ENCODE measurements at regions not wholly inside any gene's neighbourhood (a gene's known extent, or its start where the extent isn't known, plus 50 kb on each side); places are given as distances from the start of the nearest gene placed in this dataset.

DNA sequence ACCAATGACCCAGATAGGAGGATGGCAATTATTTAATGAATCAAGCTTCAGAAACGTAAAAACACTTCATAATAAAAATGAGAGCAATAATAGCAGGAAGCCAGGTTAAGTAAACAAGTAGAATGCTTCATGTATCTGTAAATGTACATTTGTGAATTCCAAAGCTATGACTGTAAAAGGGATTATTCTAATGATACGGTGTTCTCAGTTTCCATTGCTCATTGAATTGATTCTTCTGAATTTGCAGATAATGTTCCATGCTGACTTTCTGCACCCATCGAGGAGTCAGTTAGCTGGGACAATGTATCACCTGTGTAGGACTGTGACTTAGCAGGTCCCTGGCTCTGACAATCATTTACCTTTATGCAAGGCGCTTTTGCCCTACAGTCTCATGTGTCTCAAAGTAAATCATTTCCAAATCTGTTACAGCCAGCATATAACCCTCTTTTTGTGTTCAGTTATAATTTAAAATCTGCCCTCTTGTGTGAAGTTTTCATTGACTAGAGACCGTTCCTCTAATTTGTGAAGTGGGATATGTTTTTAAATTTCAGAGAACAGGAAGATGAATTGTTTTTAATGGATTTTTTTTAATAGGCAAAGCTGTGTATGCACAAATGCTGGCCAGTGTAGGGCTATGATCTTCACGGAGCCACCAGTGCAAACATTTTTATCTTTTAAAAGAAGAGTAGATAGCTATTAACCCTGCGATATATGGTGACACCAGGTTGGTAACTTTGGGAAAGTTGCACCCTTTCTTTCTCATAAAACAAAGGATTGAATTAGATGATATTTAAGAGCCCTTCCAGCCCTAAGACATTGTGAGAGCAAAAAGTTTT lies 267.1 kb downstream of the KLF5 start:
- DNase-seq (ENCODE audit: low read depth), result no peak
- no peak for TF ChIP-seq CTCF (IDR thresholded peaks at IDR 0.05; ENCODE audit: control insufficient read depth, insufficient read depth, low read depth, low read length, missing control alignments)
- no peak overlapping the region for H3K4me3 ChIP-seq (ENCODE audit: control insufficient read depth, low read depth, low read length)

DNA sequence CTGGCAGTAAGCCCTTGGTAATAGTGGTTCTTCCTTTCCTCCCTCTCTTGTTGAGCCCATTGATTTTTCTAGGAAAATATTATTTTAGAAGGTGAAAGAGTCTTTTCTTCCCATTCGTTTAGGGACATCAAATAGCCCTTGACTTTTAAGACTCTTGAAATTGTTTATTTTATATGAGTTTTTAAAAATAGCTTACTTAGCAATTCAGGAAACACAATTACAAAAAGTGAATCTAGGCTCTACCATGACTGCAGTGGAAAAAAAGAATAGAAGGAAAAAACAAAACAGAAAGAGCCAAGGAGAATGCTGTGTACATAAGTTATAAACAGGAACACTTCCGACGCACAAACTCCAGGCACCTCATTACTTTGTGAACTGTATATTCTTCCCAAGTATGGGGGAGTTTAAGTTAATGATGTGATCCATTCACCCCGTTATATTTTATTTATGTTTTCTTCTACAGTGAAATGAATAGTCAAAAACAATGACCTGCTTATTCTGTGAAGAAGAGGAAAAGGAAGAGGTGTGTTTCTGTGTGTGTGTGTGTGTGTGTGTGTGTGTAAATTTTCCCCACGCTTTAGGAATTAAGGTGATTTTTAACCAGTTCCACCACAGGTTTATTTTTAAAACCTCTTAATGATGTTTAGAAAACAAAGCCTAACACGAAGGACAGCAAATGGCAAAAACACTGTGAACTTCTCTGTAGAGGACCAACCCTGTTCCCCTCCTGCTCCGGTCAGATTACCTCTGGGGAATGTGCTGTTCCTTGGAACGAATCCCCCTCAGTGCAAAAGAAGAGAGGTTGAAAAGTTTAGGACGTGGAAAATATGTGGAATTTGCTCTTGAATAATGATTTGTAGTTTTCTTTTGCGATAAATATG lies 266.3 kb downstream of the KLF5 start:
- DNase-seq (ENCODE audit: low read depth), result no peak
- H3K4me3 ChIP-seq (ENCODE audit: control insufficient read depth, low read depth, low read length), result no peak overlapping the region
- TF ChIP-seq CTCF (IDR thresholded peaks at IDR 0.05; ENCODE audit: control insufficient read depth, insufficient read depth, low read depth, low read length, missing control alignments), result no peak

- no peak for TF ChIP-seq CTCF (IDR thresholded peaks at IDR 0.05; ENCODE audit: control insufficient read depth, insufficient read depth, low read depth, low read length, missing control alignments)
- DNase-seq (ENCODE audit: low read depth), result no peak
- H3K4me3 ChIP-seq (ENCODE audit: control insufficient read depth, low read depth, low read length), result no peak overlapping the region
Measured at GRCh38 chr13:73323615-73324014, 264.8 kb downstream of the KLF5 start.

- no peak for DNase-seq (ENCODE audit: low read depth)
- TF ChIP-seq CTCF (IDR thresholded peaks at IDR 0.05; ENCODE audit: control insufficient read depth, insufficient read depth, low read depth, low read length, missing control alignments), result no peak
- H3K4me3 ChIP-seq (ENCODE audit: control insufficient read depth, low read depth, low read length), result no peak overlapping the region
Measured at GRCh38 chr13:73321043-73321442, 262.2 kb downstream of the KLF5 start.

DNA sequence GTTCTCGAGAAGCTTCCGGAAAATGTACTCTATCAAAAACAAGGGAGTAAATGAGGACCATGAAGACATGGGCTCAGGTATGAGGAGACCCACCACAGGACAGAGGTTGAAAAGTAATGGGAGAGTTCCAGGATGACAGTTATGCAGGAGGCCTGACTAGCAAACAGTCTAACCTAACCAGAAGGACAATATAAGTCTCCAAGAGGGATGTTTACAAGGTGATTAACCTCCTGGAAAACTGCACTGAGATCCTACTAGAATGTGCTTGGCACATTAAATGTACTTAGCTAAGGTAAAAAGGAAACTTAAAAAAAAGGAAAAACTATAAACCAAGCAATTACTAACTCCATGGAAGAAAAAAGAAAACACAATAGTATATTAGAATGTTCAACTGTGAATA lies 258.3 kb downstream of the KLF5 start:
- no peak for TF ChIP-seq CTCF (IDR thresholded peaks at IDR 0.05; ENCODE audit: control insufficient read depth, insufficient read depth, low read depth, low read length, missing control alignments)

DNA sequence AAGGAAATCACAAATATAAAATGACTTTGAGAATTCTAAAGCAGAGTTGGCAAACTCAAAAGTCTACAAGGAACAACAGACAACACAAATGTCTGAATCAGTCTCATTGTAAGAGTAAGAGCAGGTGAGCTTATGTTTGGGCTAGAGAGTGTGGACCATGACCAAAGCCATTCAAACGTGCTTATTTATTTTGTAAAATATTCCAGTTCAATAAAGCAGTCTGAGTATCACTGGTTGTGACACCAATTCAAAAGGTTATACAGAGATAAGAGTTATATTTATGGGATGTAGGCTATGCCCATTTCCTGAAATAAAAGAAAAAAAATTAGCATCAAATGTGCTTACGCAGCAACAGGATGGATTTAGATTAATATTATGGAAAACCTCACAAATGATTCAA lies 251.6 kb downstream of the KLF5 start:
- TF ChIP-seq CTCF (IDR thresholded peaks at IDR 0.05; ENCODE audit: control insufficient read depth, insufficient read depth, low read depth, low read length, missing control alignments), result no peak
- H3K4me3 ChIP-seq (ENCODE audit: control insufficient read depth, low read depth, low read length), result no peak overlapping the region
- DNase-seq (ENCODE audit: low read depth), result no peak

More for the DNA sequence above, 258.3 kb downstream of the KLF5 start:
- no peak for DNase-seq (ENCODE audit: low read depth)
- no peak overlapping the region for H3K4me3 ChIP-seq (ENCODE audit: control insufficient read depth, low read depth, low read length)
